Spinal cord (tissue), 9 donors: ENCODE measurements at regions not wholly inside any gene's neighbourhood (a gene's known extent, or its start where the extent isn't known, plus 50 kb on each side); places are given as distances from the start of the nearest gene placed in this dataset.
A peak's percentile ranks its signal among the peaks of the same experiment; 100 is the strongest.

Experiments used
- DNase-seq, 6 donors: peaks; one replicate each; pipeline versions ENCODE4 v3.0.0 to v3.0.0-alpha.2; 2013 to 2015; ENCODE audit warnings: low spot score in 6 of 6, low read depth in 4 of 6
- H3K27ac ChIP-seq: one replicate; pipeline ENCODE4 v1.5.1; 2013; ENCODE audit warnings: low read depth, low read length, control low read depth
- H3K27me3 ChIP-seq: one replicate; pipeline ENCODE4 v1.6.1; 2013; ENCODE audit warnings: low read length; ENCODE audit not compliant: control insufficient read depth, insufficient read depth
- H3K36me3 ChIP-seq: one replicate; pipeline ENCODE4 v1.6.1; 2013; ENCODE audit warnings: low read length; ENCODE audit not compliant: control insufficient read depth, insufficient read depth
- H3K4me1 ChIP-seq: one replicate; pipeline ENCODE4 v1.6.1; 2013; ENCODE audit warnings: low read length; ENCODE audit not compliant: control insufficient read depth, insufficient read depth
- H3K4me3 ChIP-seq: one replicate; pipeline ENCODE4 v1.5.1; 2013; ENCODE audit warnings: low read depth, low read length, control low read depth
- H3K9me3 ChIP-seq: one replicate; pipeline ENCODE4 v1.6.1; 2013; ENCODE audit warnings: low read length; ENCODE audit not compliant: control insufficient read depth, insufficient read depth
- WGBS: methylation state at CpG from one replicate; pipeline ENCODE4 v1.1.5; 2013; ENCODE audit warnings: missing lambda C conversion rate; ENCODE audit not compliant: insufficient coverage; 5-methylcytosine and 5-hydroxymethylcytosine counted together
- donor health status: healthy.

- H3K27me3 ChIP-seq, result no peaks in the 10 kb centered on the region
- no peaks in the 10 kb centered on the region for H3K36me3 ChIP-seq
- no peak overlapping the region for H3K27ac ChIP-seq
- DNase-seq, result no peak
- WGBS, result no CpG with 5 or more reads among the region's 1 CpG
- no peaks in the 10 kb centered on the region for H3K9me3 ChIP-seq
- H3K4me3 ChIP-seq, result no peak overlapping the region
- H3K4me1 ChIP-seq, result no peaks in the 10 kb centered on the region
These were observed 803.4 kb downstream of the TUSC7 start for GRCh38 chr3:117512975-117513374.

GRCh38 chr3:117515309-117515708 lies 805.7 kb downstream of the TUSC7 start:
- no peaks in the 10 kb centered on the region for H3K27me3 ChIP-seq
- WGBS, result no CpG with 5 or more reads among the region's 2 CpGs
- H3K27ac ChIP-seq, result no peak overlapping the region
- no peaks in the 10 kb centered on the region for H3K4me1 ChIP-seq
- H3K4me3 ChIP-seq, result no peak overlapping the region
- DNase-seq, result no peak
- no peaks in the 10 kb centered on the region for H3K9me3 ChIP-seq
- H3K36me3 ChIP-seq, result no peaks in the 10 kb centered on the region

GRCh38 chr3:117518364-117518763 lies 808.8 kb downstream of the TUSC7 start:
- Histone ChIP-seq H3K4me3 (no peak overlapping the region), H3K27ac (no peak overlapping the region), H3K9me3 (no peaks in the 10 kb centered on the region), H3K4me1 (no peaks in the 10 kb centered on the region), H3K27me3 (no peaks in the 10 kb centered on the region), H3K36me3 (no peaks in the 10 kb centered on the region)
- WGBS, result 80% methylated on average over 1 of the region's 4 CpGs
- DNase-seq, result no peak

GRCh38 chr3:117519776-117520175 lies 810.2 kb downstream of the TUSC7 start:
- no CpG with 5 or more reads among the region's 1 CpG for WGBS

GRCh38 chr3:117520582-117520981 lies 811.0 kb downstream of the TUSC7 start:
- 70% methylated on average over 1 of the region's 4 CpGs for WGBS
- DNase-seq, result peak in 1 of 6 donors; percentile 30
- no peaks in the 10 kb centered on the region for H3K36me3 ChIP-seq

More at GRCh38 chr3:117519776-117520175, 810.2 kb downstream of the TUSC7 start:
- Histone ChIP-seq H3K9me3 (no peaks in the 10 kb centered on the region), H3K4me3 (no peak overlapping the region), H3K27ac (no peak overlapping the region), H3K36me3 (no peaks in the 10 kb centered on the region), H3K27me3 (no peaks in the 10 kb centered on the region), H3K4me1 (no peaks in the 10 kb centered on the region)
- DNase-seq, result peak in 1 of 6 donors; percentile 41

GRCh38 chr3:117523418-117523817 lies 813.8 kb downstream of the TUSC7 start:
- H3K4me3 ChIP-seq, result no peak overlapping the region
- no peak for DNase-seq
- H3K9me3 ChIP-seq, result no peaks in the 10 kb centered on the region
- WGBS, result 77% methylated on average over 2 of the region's 5 CpGs
- no peak overlapping the region for H3K27ac ChIP-seq
- H3K27me3 ChIP-seq, result no peaks in the 10 kb centered on the region
- no peaks in the 10 kb centered on the region for H3K4me1 ChIP-seq
- no peaks in the 10 kb centered on the region for H3K36me3 ChIP-seq

More at GRCh38 chr3:117520582-117520981, 811.0 kb downstream of the TUSC7 start:
- Histone ChIP-seq H3K4me1 (no peaks in the 10 kb centered on the region), H3K27me3 (no peaks in the 10 kb centered on the region), H3K4me3 (no peak overlapping the region), H3K9me3 (no peaks in the 10 kb centered on the region), H3K27ac (no peak overlapping the region)

- no peaks in the 10 kb centered on the region for H3K9me3 ChIP-seq
- H3K4me3 ChIP-seq, result no peak overlapping the region
- no peak overlapping the region for H3K27ac ChIP-seq
- DNase-seq, result peak in 1 of 6 donors; percentile 48
- WGBS, result 72% methylated on average over 4 of the region's 4 CpGs
- H3K36me3 ChIP-seq, result no peaks in the 10 kb centered on the region
- no peaks in the 10 kb centered on the region for H3K4me1 ChIP-seq
- H3K27me3 ChIP-seq, result no peaks in the 10 kb centered on the region
These were observed 815.3 kb downstream of the TUSC7 start for GRCh38 chr3:117524890-117525289.

- WGBS, result no CpG with 5 or more reads among the region's 3 CpGs
- H3K9me3 ChIP-seq, result no peaks in the 10 kb centered on the region
- H3K4me1 ChIP-seq, result no peaks in the 10 kb centered on the region
- no peaks in the 10 kb centered on the region for H3K36me3 ChIP-seq
- no peak overlapping the region for H3K4me3 ChIP-seq
- H3K27me3 ChIP-seq, result no peaks in the 10 kb centered on the region
- H3K27ac ChIP-seq, result no peak overlapping the region
- peak in 3 of 6 donors; percentile 32 to 85 (median 77) for DNase-seq
These were observed 817.0 kb downstream of the TUSC7 start for GRCh38 chr3:117526470-117527079.

GRCh38 chr3:117527346-117527745 lies 817.8 kb downstream of the TUSC7 start:
- Histone ChIP-seq H3K4me3 (no peak overlapping the region), H3K36me3 (no peaks in the 10 kb centered on the region), H3K9me3 (no peaks in the 10 kb centered on the region), H3K27ac (no peak overlapping the region), H3K4me1 (no peaks in the 10 kb centered on the region), H3K27me3 (no peaks in the 10 kb centered on the region)
- WGBS, result no CpG with 5 or more reads among the region's 2 CpGs
- no peak for DNase-seq

- no peaks in the 10 kb centered on the region for H3K27me3 ChIP-seq
- 100% methylated on average over 1 of the region's 1 CpG for WGBS
These were observed 819.1 kb downstream of the TUSC7 start for GRCh38 chr3:117528688-117529087.

More at GRCh38 chr3:117528688-117529087, 819.1 kb downstream of the TUSC7 start:
- DNase-seq, result no peak
- H3K4me1 ChIP-seq, result no peaks in the 10 kb centered on the region
- no peaks in the 10 kb centered on the region for H3K9me3 ChIP-seq
- no peaks in the 10 kb centered on the region for H3K36me3 ChIP-seq
- H3K4me3 ChIP-seq, result no peak overlapping the region
- H3K27ac ChIP-seq, result no peak overlapping the region
